ENCODE measurements at regions not wholly inside any gene's neighbourhood (a gene's known extent, or its start where the extent isn't known, plus 50 kb on each side); places are given as distances from the start of the nearest gene placed in this dataset.
"Not testable (repeated sequence)": the region's sequence is repeated elsewhere in the genome, so short reads cannot be mapped to it uniquely, and the experiment has no call there.

DNA sequence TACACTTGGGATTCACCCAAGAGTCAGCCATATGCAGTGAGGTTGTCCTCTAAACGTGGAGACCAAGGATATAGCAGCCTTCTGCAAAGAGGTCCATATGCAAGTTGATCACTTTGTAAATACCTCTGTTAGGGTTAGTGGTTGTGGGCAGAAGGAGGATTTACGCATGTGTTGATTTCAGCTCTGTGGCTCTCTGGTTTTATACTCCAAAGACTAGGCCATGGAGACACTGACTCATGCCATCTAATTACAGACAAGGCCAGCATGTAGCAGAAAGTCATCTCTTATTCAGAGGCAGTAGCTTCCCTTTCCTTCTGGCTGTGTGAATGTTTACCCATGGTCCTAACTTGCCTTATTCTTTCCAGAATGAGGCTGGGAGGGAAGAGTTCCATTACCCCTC is 140.9 kb upstream of the GOLGA6L4 start:
- not testable (repeated sequence) for DNase-seq

DNA sequence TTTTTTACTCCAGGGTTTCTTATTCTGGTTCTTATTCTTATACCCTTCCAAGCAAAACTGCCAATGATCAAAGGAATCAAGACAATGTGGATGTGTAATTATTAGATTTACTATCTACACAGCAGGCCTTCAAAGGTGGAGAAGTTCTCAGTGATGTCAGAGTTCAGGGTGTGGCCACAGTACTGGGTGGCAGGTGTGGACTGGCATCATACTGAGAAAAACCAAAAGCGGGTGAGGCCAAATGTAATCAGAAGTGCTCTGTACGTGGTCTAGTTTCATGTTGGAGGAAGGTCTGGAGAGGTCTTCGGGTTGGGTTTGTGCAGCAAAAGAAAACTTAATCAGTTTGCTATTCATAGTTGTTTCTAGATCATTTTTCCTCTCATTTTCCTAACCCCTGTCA is 138.5 kb upstream of the GOLGA6L4 start:
- DNase-seq = not testable (repeated sequence)

DNA sequence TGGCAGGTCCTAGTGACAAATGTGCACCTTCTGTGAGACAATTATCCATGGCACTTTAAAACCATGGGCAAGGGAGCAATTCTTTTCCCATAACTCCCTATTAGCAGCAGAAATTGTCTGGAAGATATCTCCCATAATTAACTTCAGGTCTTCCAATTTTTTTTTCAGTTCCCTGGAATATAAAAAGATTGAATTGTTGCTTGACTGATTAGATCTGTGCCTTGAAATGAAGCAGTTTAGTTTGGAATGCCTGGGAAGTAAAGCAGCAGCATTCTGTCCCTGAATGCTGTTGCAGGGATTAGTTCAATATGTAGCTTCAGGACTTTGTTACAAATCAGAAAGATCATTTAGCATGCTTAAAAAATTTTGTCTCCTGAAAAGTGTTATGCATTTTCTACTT is 137.0 kb upstream of the GOLGA6L4 start:
- no peak for DNase-seq

GRCh38 chr15:84099181-84099580 is 136.4 kb upstream of the GOLGA6L4 start:
- peak; percentile 76 for DNase-seq

GRCh38 chr15:84103345-84103744 is 132.2 kb upstream of the GOLGA6L4 start:
- DNase-seq = no peak

- DNase-seq = no peak
Measured at GRCh38 chr15:84104853-84105252, 130.7 kb upstream of the GOLGA6L4 start.

DNA sequence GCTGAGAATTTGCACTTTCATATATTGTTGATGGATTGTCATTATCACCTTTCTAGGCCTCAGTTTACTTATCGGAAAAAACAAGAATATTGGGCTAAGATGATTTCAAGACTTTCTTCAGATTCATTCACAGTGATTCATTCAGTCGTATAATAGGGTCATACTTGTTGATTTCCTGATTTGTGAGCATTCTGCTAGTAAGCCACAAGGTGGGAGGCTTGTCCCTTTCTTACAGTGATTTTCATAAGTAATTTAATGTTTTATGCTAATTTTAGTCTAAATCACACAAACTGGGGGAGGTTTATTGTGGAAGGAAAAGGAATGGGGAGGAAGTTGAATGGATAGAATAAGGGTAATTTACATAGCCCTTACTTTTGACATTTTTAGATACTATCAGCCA is 126.8 kb upstream of the GOLGA6L4 start:
- peak; percentile 3 for DNase-seq

- DNase-seq = no peak
Measured at GRCh38 chr15:84111575-84111974, 124.0 kb upstream of the GOLGA6L4 start.

DNA sequence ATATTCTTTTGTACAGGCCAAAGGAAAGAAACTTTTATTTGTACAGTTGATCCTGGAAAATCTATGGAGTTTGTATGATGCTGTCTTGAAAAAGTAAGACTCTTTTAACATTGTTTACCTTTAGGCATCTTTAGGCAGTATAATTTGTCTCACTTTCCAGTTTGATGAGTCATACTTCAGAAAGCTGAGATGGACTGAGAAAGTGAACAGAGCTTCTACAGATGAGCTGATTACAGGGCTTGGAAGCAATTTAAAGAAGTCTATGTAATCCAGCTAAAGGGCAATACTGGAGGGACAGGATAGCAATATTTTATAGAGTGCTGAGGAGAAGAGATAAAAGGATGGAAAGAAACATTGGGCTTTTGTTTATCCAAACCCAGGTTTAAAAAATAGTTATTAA is 123.5 kb upstream of the GOLGA6L4 start:
- DNase-seq = no peak

- no peak for DNase-seq
Measured at GRCh38 chr15:84113919-84114318, 121.7 kb upstream of the GOLGA6L4 start.

DNA sequence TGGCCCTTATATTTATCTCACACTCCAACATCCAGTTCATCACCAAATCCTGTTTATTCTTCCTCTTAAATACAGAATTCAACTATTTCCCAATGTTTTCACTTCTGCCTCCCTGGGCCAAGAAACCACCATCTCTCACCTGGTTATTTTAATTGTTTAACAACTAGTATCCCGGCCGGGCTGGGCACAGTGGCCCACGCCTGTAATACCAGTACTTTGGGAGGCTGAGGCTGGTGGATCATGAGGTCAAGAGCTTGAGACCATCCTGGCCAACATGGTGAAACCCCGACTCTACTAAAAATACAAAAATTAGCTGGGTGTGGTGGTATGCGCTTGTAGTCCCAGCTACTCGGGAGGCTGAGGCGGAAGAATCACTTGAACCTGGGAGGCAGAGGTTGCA is 120.9 kb upstream of the GOLGA6L4 start:
- DNase-seq = not testable (repeated sequence)

DNA sequence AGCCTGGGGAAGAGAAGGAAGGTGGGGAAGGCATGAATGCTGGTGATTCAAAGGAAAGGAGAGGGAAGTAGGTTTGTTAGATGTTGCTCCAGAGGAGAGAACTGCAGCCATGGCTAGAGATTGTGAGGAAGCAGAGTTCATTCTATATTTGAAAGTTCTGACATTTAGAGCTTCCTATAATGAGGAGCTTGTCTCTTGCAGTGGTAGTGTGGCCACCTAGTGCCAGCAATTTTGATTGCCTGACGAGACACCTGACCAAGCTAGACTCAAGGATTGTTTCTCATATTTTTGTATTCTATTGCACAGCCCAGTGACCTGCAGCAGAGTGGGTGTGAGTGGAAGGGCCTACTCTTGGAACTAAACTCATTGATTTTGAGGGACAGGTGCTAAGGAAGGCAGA is 116.2 kb upstream of the GOLGA6L4 start:
- peak; percentile 6 for DNase-seq

GRCh38 chr15:84120903-84121302 is 114.7 kb upstream of the GOLGA6L4 start:
- not testable (repeated sequence) for DNase-seq

GRCh38 chr15:84128706-84129105 is 106.9 kb upstream of the GOLGA6L4 start:
- DNase-seq = not testable (repeated sequence)

DNA sequence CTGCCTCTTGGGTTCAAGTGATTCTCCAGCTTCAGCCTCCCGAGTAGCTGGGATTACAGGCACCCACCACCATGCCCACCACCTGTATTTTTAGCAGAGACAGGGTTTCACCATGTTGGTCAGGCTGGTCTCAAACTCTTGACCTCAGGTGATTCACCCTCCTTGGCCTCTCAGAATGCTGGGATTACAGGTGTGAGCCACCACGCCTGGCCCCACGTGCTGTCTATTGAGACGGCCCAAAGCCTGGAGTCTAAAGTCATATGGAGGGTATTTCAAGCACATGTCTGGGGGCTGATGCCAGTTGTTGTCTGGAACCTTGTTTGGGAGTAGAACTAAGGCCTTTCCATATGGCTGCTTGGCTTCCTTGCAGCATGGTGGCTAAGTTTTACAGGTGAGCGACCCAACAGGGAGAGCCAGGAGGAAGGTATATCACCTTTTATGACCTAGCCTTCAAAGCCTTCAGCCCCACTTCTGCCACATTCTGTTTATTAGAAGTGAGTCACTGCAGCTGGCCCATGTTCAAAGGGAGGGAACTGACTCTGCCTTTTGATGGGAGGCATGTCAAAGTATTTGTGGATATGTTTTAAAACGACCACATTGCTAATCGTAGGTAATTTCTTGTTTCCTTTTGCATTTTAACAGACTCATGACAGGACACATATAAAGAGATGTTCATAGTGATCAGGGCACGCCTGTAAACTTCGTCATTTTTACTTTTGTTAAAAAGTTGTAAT is 105.3 kb upstream of the GOLGA6L4 start:
- not testable (repeated sequence) for DNase-seq

- DNase-seq = peak; percentile 12
Measured at GRCh38 chr15:84135931-84136456, 99.6 kb upstream of the GOLGA6L4 start.

DNA sequence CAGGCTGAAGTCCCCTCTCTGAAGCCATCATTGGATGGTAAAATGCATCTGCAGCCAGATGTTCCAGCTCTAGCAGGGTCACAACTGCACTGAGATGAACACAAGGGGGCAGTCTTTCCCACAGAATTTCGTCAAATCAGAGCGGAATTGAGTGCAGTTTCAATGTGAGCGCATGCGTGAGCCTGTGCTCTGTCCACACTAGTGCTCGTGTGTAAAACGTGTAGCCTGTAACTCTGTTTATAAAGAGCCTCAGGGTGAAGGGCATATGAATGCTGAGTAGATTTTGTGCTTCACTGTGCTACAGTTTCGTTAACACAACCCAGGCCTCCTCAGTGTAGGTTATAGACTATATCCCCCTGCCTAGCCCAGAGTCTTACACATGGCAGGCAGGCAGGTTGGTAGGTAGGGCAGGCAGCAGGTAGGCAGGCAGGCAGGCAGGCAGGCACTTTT is 92.7 kb upstream of the GOLGA6L4 start:
- peak; percentile 90 for DNase-seq

DNA sequence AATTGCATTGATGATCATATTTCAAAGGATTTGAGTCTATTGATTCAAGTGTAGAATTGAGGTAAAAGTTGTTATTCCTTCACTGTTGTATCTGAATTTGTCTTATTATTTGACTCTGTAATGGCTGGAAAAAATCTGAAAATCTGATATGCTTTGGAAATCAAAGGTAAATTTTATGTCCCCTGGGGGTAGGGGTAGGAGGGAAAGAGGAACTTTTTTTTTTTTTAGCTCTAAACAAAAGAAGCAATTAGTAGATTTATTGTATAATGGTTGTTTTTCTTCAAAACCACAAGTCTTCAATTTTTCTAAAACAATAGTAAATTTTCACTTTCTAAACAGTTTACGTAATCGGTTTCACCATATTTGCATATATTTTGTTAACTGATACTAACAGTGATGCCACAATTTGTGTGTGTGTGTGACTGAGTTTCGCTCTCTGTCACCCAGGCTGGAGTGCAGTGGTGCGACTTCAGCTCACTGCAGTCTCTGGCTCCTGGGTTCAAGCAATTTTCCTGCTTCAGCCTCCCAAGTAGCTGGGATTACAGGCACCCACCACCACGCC is 91.7 kb upstream of the GOLGA6L4 start:
- DNase-seq = peak; percentile 12

GRCh38 chr15:84144946-84145345 is 90.6 kb upstream of the GOLGA6L4 start:
- DNase-seq = not testable (repeated sequence)

DNA sequence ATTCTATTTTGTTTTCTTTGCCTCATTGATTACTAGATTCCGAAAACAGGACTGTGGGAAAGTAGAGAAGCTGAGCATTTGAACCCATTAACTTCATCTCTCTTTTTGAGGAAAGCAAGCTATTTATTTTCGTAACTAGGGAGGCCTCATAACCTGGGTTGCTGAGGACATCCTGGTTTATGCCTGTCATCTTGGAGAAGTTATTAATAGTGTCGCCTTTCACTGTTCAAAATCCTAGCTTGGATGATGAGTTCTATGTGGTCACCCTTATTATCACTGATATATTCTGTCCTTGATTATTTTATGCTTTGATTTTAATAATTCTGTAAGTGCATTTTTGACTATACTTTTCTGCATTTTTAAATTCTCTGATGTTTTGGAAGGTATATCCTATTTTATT is 89.3 kb upstream of the GOLGA6L4 start:
- DNase-seq = not testable (repeated sequence)

- DNase-seq = not testable (repeated sequence)
Measured at GRCh38 chr15:84147307-84147706, 88.3 kb upstream of the GOLGA6L4 start.

- no peak for DNase-seq
Measured at GRCh38 chr15:84151205-84151931, 84.2 kb upstream of the GOLGA6L4 start.

DNA sequence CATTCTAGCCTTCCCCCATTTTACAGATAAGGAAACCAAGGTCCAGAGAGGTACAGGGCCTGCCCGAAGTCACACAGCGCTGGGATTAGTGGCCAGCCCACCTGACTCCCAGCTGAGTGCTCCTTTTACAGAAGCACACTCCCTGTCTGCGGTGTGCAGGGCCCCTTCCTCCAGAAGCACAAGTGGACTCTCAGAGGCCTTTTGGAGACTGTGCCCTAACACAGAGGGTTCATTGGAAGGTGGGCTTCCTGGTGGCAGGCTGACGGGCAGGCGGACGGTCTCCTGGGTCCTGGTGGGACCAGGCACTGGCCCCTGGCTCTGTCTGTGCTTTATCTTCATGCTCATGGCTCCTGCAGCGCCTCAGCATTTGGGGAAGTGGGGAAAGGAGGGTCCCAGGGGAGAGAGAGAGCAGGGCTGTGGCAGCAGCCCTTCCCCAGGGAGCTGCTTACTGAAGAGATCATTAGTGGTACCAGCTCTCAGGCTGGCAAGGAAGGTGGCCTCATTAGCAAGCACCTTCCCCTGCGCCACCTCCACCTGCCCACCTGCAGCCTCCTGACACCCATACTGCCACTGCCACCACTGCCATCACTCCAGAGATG is 83.1 kb upstream of the GOLGA6L4 start:
- not testable (repeated sequence) for DNase-seq
